ENCODE measurements at regions not wholly inside any gene's neighbourhood (a gene's known extent, or its start where the extent isn't known, plus 50 kb on each side); places are given as distances from the start of the nearest gene placed in this dataset.

- Mint-ChIP-seq H3K27ac (no peak overlapping the region), H3K9me3 (no peaks in the 10 kb centered on the region), H3K27me3 (no peaks in the 10 kb centered on the region), H3K4me1 (no peaks in the 10 kb centered on the region), H3K36me3 (no peaks in the 10 kb centered on the region), H3K4me3 (no peak overlapping the region)
- ATAC-seq (ENCODE audit: low read depth) = no peak
- no peak for DNase-seq
- POLR2A ChIA-PET = no interaction called here
Measured at GRCh38 chr2:6446938-6447608, 418.6 kb downstream of the CMPK2 start.

- Mint-ChIP-seq H3K27ac (no peak overlapping the region), H3K36me3 (no peaks in the 10 kb centered on the region), H3K9me3 (no peaks in the 10 kb centered on the region), H3K4me1 (no peaks in the 10 kb centered on the region), H3K4me3 (no peak overlapping the region), H3K27me3 (no peaks in the 10 kb centered on the region)
- no peak for DNase-seq
- no peak for ATAC-seq (ENCODE audit: low read depth)
- POLR2A ChIA-PET = no interaction called here
Measured at GRCh38 chr2:6448893-6449292, 416.8 kb downstream of the CMPK2 start.

- DNase-seq (no peak), ATAC-seq (ENCODE audit: low read depth) (no peak)
- no peak overlapping the region for H3K27ac Mint-ChIP-seq
- POLR2A ChIA-PET = no interaction called here
- H3K4me1 Mint-ChIP-seq = no peaks in the 10 kb centered on the region
- no peaks in the 10 kb centered on the region for H3K27me3 Mint-ChIP-seq
- no peaks in the 10 kb centered on the region for H3K36me3 Mint-ChIP-seq
- no peaks in the 10 kb centered on the region for H3K9me3 Mint-ChIP-seq
- no peak overlapping the region for H3K4me3 Mint-ChIP-seq
Measured at GRCh38 chr2:6449343-6449742, 416.4 kb downstream of the CMPK2 start.

GRCh38 chr2:6452702-6453481 is 412.8 kb downstream of the CMPK2 start:
- POLR2A ChIA-PET = no interaction called here

GRCh38 chr2:6454286-6454990 is 411.3 kb downstream of the CMPK2 start:
- H3K27ac Mint-ChIP-seq = no peak overlapping the region
- H3K27me3 Mint-ChIP-seq = no peaks in the 10 kb centered on the region
- H3K36me3 Mint-ChIP-seq = no peaks in the 10 kb centered on the region
- POLR2A ChIA-PET = no interaction called here
- ATAC-seq (ENCODE audit: low read depth) = no peak
- no peak overlapping the region for H3K4me3 Mint-ChIP-seq
- H3K4me1 Mint-ChIP-seq = no peaks in the 10 kb centered on the region
- H3K9me3 Mint-ChIP-seq = no peaks in the 10 kb centered on the region
- DNase-seq = no peak

More at GRCh38 chr2:6452702-6453481, 412.8 kb downstream of the CMPK2 start:
- H3K9me3 Mint-ChIP-seq = no peaks in the 10 kb centered on the region
- H3K4me3 Mint-ChIP-seq = no peak overlapping the region
- H3K27me3 Mint-ChIP-seq = no peaks in the 10 kb centered on the region
- H3K4me1 Mint-ChIP-seq = no peaks in the 10 kb centered on the region
- H3K36me3 Mint-ChIP-seq = no peaks in the 10 kb centered on the region
- H3K27ac Mint-ChIP-seq = no peak overlapping the region
- DNase-seq = no peak
- no peak for ATAC-seq (ENCODE audit: low read depth)

GRCh38 chr2:6459138-6459537 is 406.6 kb downstream of the CMPK2 start:
- no peak overlapping the region for H3K27ac Mint-ChIP-seq

GRCh38 chr2:6470518-6470917 is 395.2 kb downstream of the CMPK2 start:
- Mint-ChIP-seq H3K27me3 (no peaks in the 10 kb centered on the region), H3K27ac (no peak overlapping the region), H3K4me1 (no peaks in the 10 kb centered on the region), H3K4me3 (no peak overlapping the region), H3K9me3 (peaks cover 1% of the 10 kb centered on the region), H3K36me3 (no peaks in the 10 kb centered on the region)
- POLR2A ChIA-PET = no interaction called here
- DNase-seq = no peak
- ATAC-seq (ENCODE audit: low read depth) = no peak

More at GRCh38 chr2:6459138-6459537, 406.6 kb downstream of the CMPK2 start:
- Mint-ChIP-seq H3K4me1 (no peaks in the 10 kb centered on the region), H3K9me3 (no peaks in the 10 kb centered on the region), H3K27me3 (no peaks in the 10 kb centered on the region), H3K4me3 (no peak overlapping the region), H3K36me3 (no peaks in the 10 kb centered on the region)
- POLR2A ChIA-PET = no interaction called here
- DNase-seq (no peak), ATAC-seq (ENCODE audit: low read depth) (no peak)

- Mint-ChIP-seq H3K36me3 (no peaks in the 10 kb centered on the region), H3K9me3 (peaks cover 1% of the 10 kb centered on the region), H3K4me3 (no peak overlapping the region), H3K27ac (no peak overlapping the region), H3K4me1 (no peaks in the 10 kb centered on the region), H3K27me3 (no peaks in the 10 kb centered on the region)
- POLR2A ChIA-PET = no interaction called here
- ATAC-seq (ENCODE audit: low read depth) (no peak), DNase-seq (no peak)
Measured at GRCh38 chr2:6471419-6471818, 394.3 kb downstream of the CMPK2 start.

GRCh38 chr2:6474161-6475140 is 391.3 kb downstream of the CMPK2 start:
- H3K27ac Mint-ChIP-seq = no peak overlapping the region
- no peak for ATAC-seq (ENCODE audit: low read depth)
- H3K9me3 Mint-ChIP-seq = peaks cover under 1% of the 10 kb centered on the region
- H3K36me3 Mint-ChIP-seq = no peaks in the 10 kb centered on the region
- POLR2A ChIA-PET = no interaction called here
- H3K27me3 Mint-ChIP-seq = no peaks in the 10 kb centered on the region
- no peak overlapping the region for H3K4me3 Mint-ChIP-seq
- no peak for DNase-seq
- no peaks in the 10 kb centered on the region for H3K4me1 Mint-ChIP-seq

GRCh38 chr2:6475155-6475940 is 390.4 kb downstream of the CMPK2 start:
- no peaks in the 10 kb centered on the region for H3K27me3 Mint-ChIP-seq
- peaks cover 2% of the 10 kb centered on the region for H3K9me3 Mint-ChIP-seq
- DNase-seq = no peak
- no peaks in the 10 kb centered on the region for H3K4me1 Mint-ChIP-seq
- H3K4me3 Mint-ChIP-seq = no peak overlapping the region
- POLR2A ChIA-PET = no interaction called here
- H3K27ac Mint-ChIP-seq = no peak overlapping the region
- no peak for ATAC-seq (ENCODE audit: low read depth)
- H3K36me3 Mint-ChIP-seq = no peaks in the 10 kb centered on the region

GRCh38 chr2:6480514-6480913 is 385.2 kb downstream of the CMPK2 start:
- Mint-ChIP-seq H3K4me1 (no peaks in the 10 kb centered on the region), H3K36me3 (no peaks in the 10 kb centered on the region), H3K27me3 (peaks cover 3% of the 10 kb centered on the region), H3K4me3 (no peak overlapping the region), H3K27ac (no peak overlapping the region), H3K9me3 (peaks cover 2% of the 10 kb centered on the region)
- DNase-seq = no peak
- no peak for ATAC-seq (ENCODE audit: low read depth)
- POLR2A ChIA-PET = no interaction called here

- Mint-ChIP-seq H3K4me3 (no peak overlapping the region), H3K4me1 (no peaks in the 10 kb centered on the region), H3K36me3 (no peaks in the 10 kb centered on the region), H3K9me3 (peaks cover 2% of the 10 kb centered on the region), H3K27me3 (peaks cover 3% of the 10 kb centered on the region), H3K27ac (no peak overlapping the region)
- POLR2A ChIA-PET = no interaction called here
- DNase-seq = no peak
- ATAC-seq (ENCODE audit: low read depth) = no peak
Measured at GRCh38 chr2:6482256-6482655, 383.5 kb downstream of the CMPK2 start.
